ENCODE measurements at regions not wholly inside any gene's neighbourhood (a gene's known extent, or its start where the extent isn't known, plus 50 kb on each side); places are given as distances from the start of the nearest gene placed in this dataset.

DNA sequence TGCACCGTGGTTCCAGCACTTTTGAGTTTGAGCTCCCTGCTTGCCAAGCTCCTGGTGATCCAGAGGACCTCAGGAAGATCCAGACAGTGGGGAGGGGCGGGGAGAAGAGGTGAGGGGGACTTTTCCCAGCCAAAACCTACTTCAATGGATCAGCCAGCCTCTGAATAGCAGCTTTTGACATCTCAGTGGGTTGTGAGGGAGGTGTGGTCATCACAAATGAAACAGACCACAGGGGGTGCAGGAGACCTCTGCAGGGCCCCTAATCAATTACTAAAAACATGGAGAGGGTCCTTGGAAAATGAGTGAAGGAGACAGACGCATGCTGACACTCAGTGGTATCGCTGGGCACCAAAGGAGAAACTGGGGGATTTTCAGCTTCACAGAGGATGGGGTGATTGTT lies 372.7 kb downstream of the ZNF521 start:
- TF ChIP-seq, protein P1, sequence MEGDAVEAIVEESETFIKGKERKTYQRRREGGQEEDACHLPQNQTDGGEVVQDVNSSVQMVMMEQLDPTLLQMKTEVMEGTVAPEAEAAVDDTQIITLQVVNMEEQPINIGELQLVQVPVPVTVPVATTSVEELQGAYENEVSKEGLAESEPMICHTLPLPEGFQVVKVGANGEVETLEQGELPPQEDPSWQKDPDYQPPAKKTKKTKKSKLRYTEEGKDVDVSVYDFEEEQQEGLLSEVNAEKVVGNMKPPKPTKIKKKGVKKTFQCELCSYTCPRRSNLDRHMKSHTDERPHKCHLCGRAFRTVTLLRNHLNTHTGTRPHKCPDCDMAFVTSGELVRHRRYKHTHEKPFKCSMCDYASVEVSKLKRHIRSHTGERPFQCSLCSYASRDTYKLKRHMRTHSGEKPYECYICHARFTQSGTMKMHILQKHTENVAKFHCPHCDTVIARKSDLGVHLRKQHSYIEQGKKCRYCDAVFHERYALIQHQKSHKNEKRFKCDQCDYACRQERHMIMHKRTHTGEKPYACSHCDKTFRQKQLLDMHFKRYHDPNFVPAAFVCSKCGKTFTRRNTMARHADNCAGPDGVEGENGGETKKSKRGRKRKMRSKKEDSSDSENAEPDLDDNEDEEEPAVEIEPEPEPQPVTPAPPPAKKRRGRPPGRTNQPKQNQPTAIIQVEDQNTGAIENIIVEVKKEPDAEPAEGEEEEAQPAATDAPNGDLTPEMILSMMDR (IDR thresholded peaks at IDR 0.05): no peak
- no peak for TF ChIP-seq EP300 (IDR thresholded peaks at IDR 0.05)

Data from suprapubic skin (tissue), 3 donors.